ENCODE measurements at regions not wholly inside any gene's neighbourhood (a gene's known extent, or its start where the extent isn't known, plus 50 kb on each side); places are given as distances from the start of the nearest gene placed in this dataset.

GRCh38 chr14:48853159-48853558 lies 733.0 kb downstream of the RPS29 start:
- no peaks in the 10 kb centered on the region for H3K9me3 ChIP-seq (ENCODE audit: severe bottlenecking)
- no peaks in the 10 kb centered on the region for H3K36me3 ChIP-seq
- DNase-seq = no peak
- H3K4me3 ChIP-seq (ENCODE audit: low read depth, low read length) = no peak overlapping the region
- no peak overlapping the region for H3K27ac ChIP-seq
- no peaks in the 10 kb centered on the region for H3K27me3 ChIP-seq (ENCODE audit: insufficient read depth, low read depth, severe bottlenecking)
- TF ChIP-seq CTCF (IDR thresholded peaks at IDR 0.05; ENCODE audit: low read depth, low read length) = no peak

- Histone ChIP-seq H3K9me3 (ENCODE audit: severe bottlenecking) (no peaks in the 10 kb centered on the region), H3K36me3 (no peaks in the 10 kb centered on the region), H3K27ac (no peak overlapping the region), H3K27me3 (ENCODE audit: insufficient read depth, low read depth, severe bottlenecking) (no peaks in the 10 kb centered on the region), H3K4me3 (ENCODE audit: low read depth, low read length) (no peak overlapping the region)
- no peak for TF ChIP-seq CTCF (IDR thresholded peaks at IDR 0.05; ENCODE audit: low read depth, low read length)
- DNase-seq = no peak
Measured at GRCh38 chr14:48849741-48850322, 736.3 kb downstream of the RPS29 start.

GRCh38 chr14:48842785-48843184 lies 743.4 kb downstream of the RPS29 start:
- Histone ChIP-seq H3K4me3 (ENCODE audit: low read depth, low read length) (no peak overlapping the region), H3K36me3 (no peaks in the 10 kb centered on the region), H3K27me3 (ENCODE audit: insufficient read depth, low read depth, severe bottlenecking) (no peaks in the 10 kb centered on the region), H3K27ac (no peak overlapping the region), H3K9me3 (ENCODE audit: severe bottlenecking) (no peaks in the 10 kb centered on the region)
- no peak for DNase-seq
- no peak for TF ChIP-seq CTCF (IDR thresholded peaks at IDR 0.05; ENCODE audit: low read depth, low read length)

- no peak overlapping the region for H3K4me3 ChIP-seq (ENCODE audit: low read depth, low read length)
- H3K27ac ChIP-seq = no peak overlapping the region
- H3K9me3 ChIP-seq (ENCODE audit: severe bottlenecking) = no peaks in the 10 kb centered on the region
- no peaks in the 10 kb centered on the region for H3K36me3 ChIP-seq
- H3K27me3 ChIP-seq (ENCODE audit: insufficient read depth, low read depth, severe bottlenecking) = no peaks in the 10 kb centered on the region
- no peak for TF ChIP-seq CTCF (IDR thresholded peaks at IDR 0.05; ENCODE audit: low read depth, low read length)
- DNase-seq = no peak
Measured at GRCh38 chr14:48826058-48826457, 760.1 kb downstream of the RPS29 start.

- Histone ChIP-seq H3K27me3 (ENCODE audit: insufficient read depth, low read depth, severe bottlenecking) (no peaks in the 10 kb centered on the region), H3K36me3 (no peaks in the 10 kb centered on the region), H3K9me3 (ENCODE audit: severe bottlenecking) (no peaks in the 10 kb centered on the region), H3K4me3 (ENCODE audit: low read depth, low read length) (no peak overlapping the region), H3K27ac (no peak overlapping the region)
- no peak for TF ChIP-seq CTCF (IDR thresholded peaks at IDR 0.05; ENCODE audit: low read depth, low read length)
- DNase-seq = no peak
Measured at GRCh38 chr14:48814562-48814961, 771.6 kb downstream of the RPS29 start.

- H3K27me3 ChIP-seq (ENCODE audit: insufficient read depth, low read depth, severe bottlenecking) = no peaks in the 10 kb centered on the region
- no peak overlapping the region for H3K4me3 ChIP-seq (ENCODE audit: low read depth, low read length)
- no peak for DNase-seq
- TF ChIP-seq CTCF (IDR thresholded peaks at IDR 0.05; ENCODE audit: low read depth, low read length) = no peak
- no peaks in the 10 kb centered on the region for H3K9me3 ChIP-seq (ENCODE audit: severe bottlenecking)
- no peak overlapping the region for H3K27ac ChIP-seq
- no peaks in the 10 kb centered on the region for H3K36me3 ChIP-seq
Measured at GRCh38 chr14:48805315-48805714, 780.9 kb downstream of the RPS29 start.
